Parathyroid adenoma (tissue), 2 donors: ENCODE measurements at regions not wholly inside any gene's neighbourhood (a gene's known extent, or its start where the extent isn't known, plus 50 kb on each side); places are given as distances from the start of the nearest gene placed in this dataset.

Experiments used
- H2AFZ ChIP-seq: fragments of 300-600 bp; sonication (generic); one replicate; pipeline ENCODE4 v1.7.0; 2017; ENCODE audit warnings: antibody characterized with exemption, mild to moderate bottlenecking
- H3K27ac ChIP-seq: fragments of 300-600 bp; sonication (generic); one replicate; pipeline ENCODE4 v1.7.0; 2017
- H3K27me3 ChIP-seq: fragments of 300-600 bp; sonication (generic); one replicate; pipeline ENCODE4 v1.7.0; 2017; ENCODE audit warnings: low read length; ENCODE audit not compliant: control insufficient read depth, insufficient read depth
- H3K36me3 ChIP-seq: fragments of 300-600 bp; sonication (generic); one replicate; pipeline ENCODE4 v1.7.0; 2017; ENCODE audit warnings: low read length; ENCODE audit not compliant: control insufficient read depth, insufficient read depth
- H3K4me1 ChIP-seq: fragments of 300-600 bp; sonication (generic); one replicate; pipeline ENCODE4 v1.7.0; 2017; ENCODE audit warnings: control low read depth
- H3K4me2 ChIP-seq: fragments of 300-600 bp; sonication (generic); one replicate; pipeline ENCODE4 v1.7.0; 2017; ENCODE audit warnings: low read length
- H3K4me3 ChIP-seq: fragments of 300-600 bp; sonication (generic); one replicate; pipeline ENCODE4 v1.7.0; 2017; ENCODE audit warnings: low read depth, low read length
- H3K79me2 ChIP-seq: fragments of 300-600 bp; sonication (generic); one replicate; pipeline ENCODE4 v1.7.0; 2017; ENCODE audit warnings: control low read depth
- H3K9ac ChIP-seq: fragments of 300-600 bp; sonication (generic); one replicate; pipeline ENCODE4 v1.7.0; 2017; ENCODE audit warnings: mild to moderate bottlenecking
- H3K9me3 ChIP-seq: fragments of 300-600 bp; sonication (generic); one replicate; pipeline ENCODE4 v1.7.0; 2017; ENCODE audit warnings: low read length; ENCODE audit not compliant: control insufficient read depth
- TF ChIP-seq, protein P1 (sequence below): fragments of 300-600 bp; sonication (generic); IDR thresholded peaks from one replicate; pipeline ENCODE4 v1.7.0; 2017; ENCODE audit warnings: antibody characterized with exemption, mild to moderate bottlenecking
- donor health status: primary hyperparathyroidism.

DNA sequence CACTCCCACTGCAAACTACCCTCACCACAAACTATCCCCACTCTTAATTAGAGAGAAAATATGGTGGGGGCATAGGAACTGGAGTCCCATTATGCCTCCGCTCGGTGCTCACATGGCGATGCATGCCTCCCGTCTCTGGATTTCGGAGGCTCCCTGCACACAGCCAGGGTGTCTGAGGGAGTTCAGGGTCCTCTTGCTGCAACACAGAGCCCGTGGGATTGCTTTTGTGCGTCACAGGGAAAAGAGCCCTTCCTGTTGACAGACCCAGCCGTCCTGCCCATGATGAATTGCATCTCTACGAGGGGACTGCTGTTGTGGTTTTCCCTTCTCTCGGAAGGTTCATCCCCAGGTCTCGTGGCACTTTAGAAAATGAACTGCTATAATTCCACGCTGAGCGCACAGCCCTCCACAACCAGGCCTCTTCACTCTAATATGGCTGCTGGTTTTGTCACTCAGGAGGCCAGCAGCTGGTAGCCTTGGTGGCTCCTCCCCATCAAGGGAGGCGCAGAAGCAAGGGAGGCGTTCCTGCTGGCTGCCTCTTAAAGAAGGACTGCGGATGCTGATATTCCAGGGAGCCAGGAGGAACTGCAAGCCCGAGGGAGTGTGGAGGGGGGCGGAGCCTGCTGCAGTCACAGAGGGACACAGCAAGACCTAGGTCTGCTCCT, 158.0 kb downstream of the KCNA5 start:
- no peaks in the 10 kb centered on the region for H3K4me1 ChIP-seq
- H3K9me3 ChIP-seq, result no peaks in the 10 kb centered on the region
- no peak overlapping the region for H3K27ac ChIP-seq
- no peak overlapping the region for H3K4me2 ChIP-seq
- no peak overlapping the region for H3K4me3 ChIP-seq
- peak overlapping the region; percentile 53 for H2AFZ ChIP-seq
- no peak overlapping the region for H3K9ac ChIP-seq
- peaks cover 7% of the 10 kb centered on the region for H3K27me3 ChIP-seq
- no peaks in the 10 kb centered on the region for H3K79me2 ChIP-seq
- no peaks in the 10 kb centered on the region for H3K36me3 ChIP-seq
- TF ChIP-seq, protein P1, sequence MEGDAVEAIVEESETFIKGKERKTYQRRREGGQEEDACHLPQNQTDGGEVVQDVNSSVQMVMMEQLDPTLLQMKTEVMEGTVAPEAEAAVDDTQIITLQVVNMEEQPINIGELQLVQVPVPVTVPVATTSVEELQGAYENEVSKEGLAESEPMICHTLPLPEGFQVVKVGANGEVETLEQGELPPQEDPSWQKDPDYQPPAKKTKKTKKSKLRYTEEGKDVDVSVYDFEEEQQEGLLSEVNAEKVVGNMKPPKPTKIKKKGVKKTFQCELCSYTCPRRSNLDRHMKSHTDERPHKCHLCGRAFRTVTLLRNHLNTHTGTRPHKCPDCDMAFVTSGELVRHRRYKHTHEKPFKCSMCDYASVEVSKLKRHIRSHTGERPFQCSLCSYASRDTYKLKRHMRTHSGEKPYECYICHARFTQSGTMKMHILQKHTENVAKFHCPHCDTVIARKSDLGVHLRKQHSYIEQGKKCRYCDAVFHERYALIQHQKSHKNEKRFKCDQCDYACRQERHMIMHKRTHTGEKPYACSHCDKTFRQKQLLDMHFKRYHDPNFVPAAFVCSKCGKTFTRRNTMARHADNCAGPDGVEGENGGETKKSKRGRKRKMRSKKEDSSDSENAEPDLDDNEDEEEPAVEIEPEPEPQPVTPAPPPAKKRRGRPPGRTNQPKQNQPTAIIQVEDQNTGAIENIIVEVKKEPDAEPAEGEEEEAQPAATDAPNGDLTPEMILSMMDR, result no peak

DNA sequence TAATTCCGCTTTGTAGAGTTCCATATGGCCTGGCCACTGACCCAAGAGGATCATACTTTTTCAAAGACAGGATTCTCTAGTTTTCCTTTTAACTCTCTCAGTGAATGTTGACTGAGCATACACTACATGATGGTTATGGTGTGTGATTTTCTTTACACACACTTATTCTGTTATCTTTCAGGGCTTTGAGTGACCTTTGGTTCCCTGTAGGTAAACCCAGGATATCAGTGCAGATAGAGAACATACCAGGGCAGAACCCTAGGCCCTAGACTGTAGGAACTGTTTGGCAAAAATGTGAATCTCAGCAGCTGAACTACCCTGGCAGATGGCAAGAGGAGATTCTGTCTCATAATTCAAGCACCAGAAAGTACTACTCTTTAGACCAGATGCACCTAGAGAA, 159.6 kb downstream of the KCNA5 start:
- no peaks in the 10 kb centered on the region for H3K79me2 ChIP-seq
- no peaks in the 10 kb centered on the region for H3K4me1 ChIP-seq
- H3K9me3 ChIP-seq, result no peaks in the 10 kb centered on the region
- H3K36me3 ChIP-seq, result no peaks in the 10 kb centered on the region
- peaks cover 7% of the 10 kb centered on the region for H3K27me3 ChIP-seq
- no peak overlapping the region for H2AFZ ChIP-seq
- H3K9ac ChIP-seq, result no peak overlapping the region
- TF ChIP-seq, protein P1, result no peak
- no peak overlapping the region for H3K4me3 ChIP-seq
- no peak overlapping the region for H3K4me2 ChIP-seq
- no peak overlapping the region for H3K27ac ChIP-seq

DNA sequence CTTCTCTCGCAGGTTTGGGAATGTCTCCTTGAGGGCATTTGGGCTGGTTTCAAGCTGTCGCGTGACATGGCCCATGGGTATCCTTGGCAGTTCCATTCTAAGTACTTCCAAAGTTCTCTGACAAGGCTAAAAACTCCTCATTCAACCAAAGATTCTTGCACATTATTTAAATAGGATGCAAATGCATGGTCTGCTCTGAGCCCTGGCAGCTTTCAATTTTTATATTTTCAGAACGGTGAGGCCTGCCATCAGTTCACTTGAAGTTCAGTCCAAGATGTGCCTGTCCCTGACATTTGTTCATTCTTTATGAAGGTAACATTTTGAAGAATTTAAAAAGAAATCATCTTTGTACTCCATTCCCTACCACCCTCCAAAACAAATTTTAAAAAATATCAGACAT, 160.0 kb downstream of the KCNA5 start:
- H3K4me1 ChIP-seq, result no peaks in the 10 kb centered on the region
- H3K4me3 ChIP-seq, result no peak overlapping the region
- H3K79me2 ChIP-seq, result no peaks in the 10 kb centered on the region
- TF ChIP-seq, protein P1, result no peak
- peaks cover 7% of the 10 kb centered on the region for H3K27me3 ChIP-seq
- H3K27ac ChIP-seq, result no peak overlapping the region
- no peak overlapping the region for H3K4me2 ChIP-seq
- H3K9ac ChIP-seq, result no peak overlapping the region
- no peaks in the 10 kb centered on the region for H3K9me3 ChIP-seq
- no peak overlapping the region for H2AFZ ChIP-seq
- no peaks in the 10 kb centered on the region for H3K36me3 ChIP-seq

DNA sequence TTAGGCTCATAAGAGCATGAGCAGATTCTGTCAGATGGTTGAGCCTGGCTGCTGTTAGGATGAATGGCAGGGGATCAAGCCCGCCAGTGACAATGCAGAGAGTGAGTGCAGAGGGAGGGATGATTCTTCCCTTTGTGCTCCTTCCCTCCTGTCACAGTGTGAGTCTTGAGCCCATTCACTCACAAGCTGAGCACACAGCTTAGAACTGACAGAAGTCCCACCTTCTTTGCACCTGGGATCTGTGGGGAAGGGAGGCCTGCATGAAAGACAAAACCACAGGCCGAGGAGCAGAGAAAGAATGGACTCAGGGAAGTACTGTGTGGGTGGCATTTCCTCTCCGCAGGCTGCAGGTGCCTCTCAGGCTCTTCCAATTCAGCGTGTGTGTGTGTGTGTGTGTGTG, 160.6 kb downstream of the KCNA5 start:
- TF ChIP-seq, protein P1, result no peak
- Histone ChIP-seq H3K4me3 (no peak overlapping the region), H3K27ac (no peak overlapping the region)

DNA sequence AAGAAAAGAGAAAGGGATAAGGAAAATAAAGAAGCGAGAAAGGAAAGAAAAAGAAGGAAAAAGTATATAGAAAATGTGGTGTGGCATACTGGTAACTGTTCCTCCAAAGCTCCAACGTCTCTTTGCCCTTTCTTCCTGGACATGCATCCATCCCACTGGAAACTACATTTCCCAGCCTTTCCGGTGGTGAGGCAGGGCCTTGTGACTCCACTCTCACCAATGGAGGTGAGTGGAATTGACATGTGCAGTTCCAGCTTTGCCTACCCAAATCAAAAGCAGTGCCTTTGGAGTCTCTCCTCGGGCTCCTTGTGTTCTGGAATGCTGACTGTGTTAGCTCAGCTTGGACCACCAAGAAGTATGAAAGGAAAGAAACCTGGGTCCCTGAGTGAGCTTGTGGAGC, 161.2 kb downstream of the KCNA5 start:
- H3K9ac ChIP-seq, result no peak overlapping the region
- no peaks in the 10 kb centered on the region for H3K36me3 ChIP-seq
- TF ChIP-seq, protein P1, result no peak
- H3K4me1 ChIP-seq, result no peaks in the 10 kb centered on the region
- no peaks in the 10 kb centered on the region for H3K9me3 ChIP-seq
- H3K4me3 ChIP-seq, result no peak overlapping the region
- H3K79me2 ChIP-seq, result no peaks in the 10 kb centered on the region
- H2AFZ ChIP-seq, result no peak overlapping the region
- H3K27ac ChIP-seq, result no peak overlapping the region
- no peak overlapping the region for H3K4me2 ChIP-seq
- H3K27me3 ChIP-seq, result peaks cover 2% of the 10 kb centered on the region

More for the DNA sequence above, 160.6 kb downstream of the KCNA5 start:
- no peaks in the 10 kb centered on the region for H3K9me3 ChIP-seq
- no peaks in the 10 kb centered on the region for H3K36me3 ChIP-seq
- peaks cover 7% of the 10 kb centered on the region for H3K27me3 ChIP-seq
- no peaks in the 10 kb centered on the region for H3K4me1 ChIP-seq
- H3K79me2 ChIP-seq, result no peaks in the 10 kb centered on the region
- H3K9ac ChIP-seq, result no peak overlapping the region
- H3K4me2 ChIP-seq, result no peak overlapping the region
- no peak overlapping the region for H2AFZ ChIP-seq
